Left renal pelvis (tissue), 4 donors: ENCODE measurements at regions not wholly inside any gene's neighbourhood (a gene's known extent, or its start where the extent isn't known, plus 50 kb on each side); places are given as distances from the start of the nearest gene placed in this dataset.
"Not testable (repeated sequence)": the region's sequence is repeated elsewhere in the genome, so short reads cannot be mapped to it uniquely, and the experiment has no call there.

Experiments
- DNase-seq, 4 donors: peaks; one replicate each; pipeline ENCODE4 v3.0.0-alpha.2; 2013; ENCODE audit warnings: low read depth in 4 of 4, low spot score in 3 of 4

- DNase-seq, result no peak
Measured at GRCh38 chrX:148259990-148260389, 240.4 kb upstream of the AFF2 start.

GRCh38 chrX:148265829-148266228 is 234.6 kb upstream of the AFF2 start:
- DNase-seq, result no peak

GRCh38 chrX:148268673-148269072 is 231.7 kb upstream of the AFF2 start:
- no peak for DNase-seq

- DNase-seq, result no peak
Measured at GRCh38 chrX:148269513-148269912, 230.9 kb upstream of the AFF2 start.

GRCh38 chrX:148270499-148270898 is 229.9 kb upstream of the AFF2 start:
- DNase-seq, result no peak

- no peak for DNase-seq
Measured at GRCh38 chrX:148271263-148271662, 229.2 kb upstream of the AFF2 start.

- no peak for DNase-seq
Measured at GRCh38 chrX:148281920-148282319, 218.5 kb upstream of the AFF2 start.

- no peak for DNase-seq
Measured at GRCh38 chrX:148282504-148282903, 217.9 kb upstream of the AFF2 start.

- DNase-seq, result no peak
Measured at GRCh38 chrX:148284056-148284455, 216.4 kb upstream of the AFF2 start.

- DNase-seq, result no peak
Measured at GRCh38 chrX:148284821-148285220, 215.6 kb upstream of the AFF2 start.

- DNase-seq, result no peak
Measured at GRCh38 chrX:148288451-148288850, 212.0 kb upstream of the AFF2 start.

- DNase-seq, result no peak
Measured at GRCh38 chrX:148290041-148290440, 210.4 kb upstream of the AFF2 start.

- DNase-seq, result no peak
Measured at GRCh38 chrX:148290931-148291330, 209.5 kb upstream of the AFF2 start.

- DNase-seq, result no peak
Measured at GRCh38 chrX:148298737-148299136, 201.7 kb upstream of the AFF2 start.

GRCh38 chrX:148305214-148305613 is 195.2 kb upstream of the AFF2 start:
- DNase-seq, result not testable (repeated sequence)

- no peak for DNase-seq
Measured at GRCh38 chrX:148309413-148309812, 191.0 kb upstream of the AFF2 start.

GRCh38 chrX:148310426-148311165 is 189.8 kb upstream of the AFF2 start:
- no peak for DNase-seq

GRCh38 chrX:148311544-148311943 is 188.9 kb upstream of the AFF2 start:
- DNase-seq, result no peak

GRCh38 chrX:148314876-148315275 is 185.5 kb upstream of the AFF2 start:
- DNase-seq, result no peak

GRCh38 chrX:148316446-148316845 is 184.0 kb upstream of the AFF2 start:
- DNase-seq, result no peak

GRCh38 chrX:148322906-148323305 is 177.5 kb upstream of the AFF2 start:
- DNase-seq, result no peak

GRCh38 chrX:148333989-148334388 is 166.4 kb upstream of the AFF2 start:
- no peak for DNase-seq

- no peak for DNase-seq
Measured at GRCh38 chrX:148337873-148338272, 162.5 kb upstream of the AFF2 start.
